ENCODE measurements at regions not wholly inside any gene's neighbourhood (a gene's known extent, or its start where the extent isn't known, plus 50 kb on each side); places are given as distances from the start of the nearest gene placed in this dataset.

GRCh38 chr2:155141418-155141817 lies 442.9 kb downstream of the KCNJ3 start:
- TF ChIP-seq CTCF (IDR thresholded peaks at IDR 0.05; ENCODE audit: insufficient read depth, low read length) = no peak
- DNase-seq (ENCODE audit: low read depth) = no peak
- no peak overlapping the region for H3K4me3 ChIP-seq (ENCODE audit: low read depth, low read length)

- DNase-seq (ENCODE audit: low read depth) = no peak
- no peak for TF ChIP-seq CTCF (IDR thresholded peaks at IDR 0.05; ENCODE audit: insufficient read depth, low read length)
- H3K4me3 ChIP-seq (ENCODE audit: low read depth, low read length) = no peak overlapping the region
Observed at GRCh38 chr2:155125585-155126230, 427.2 kb downstream of the KCNJ3 start.

- TF ChIP-seq CTCF (IDR thresholded peaks at IDR 0.05; ENCODE audit: insufficient read depth, low read length) = no peak
- no peak for DNase-seq (ENCODE audit: low read depth)
- no peak overlapping the region for H3K4me3 ChIP-seq (ENCODE audit: low read depth, low read length)
Observed at GRCh38 chr2:155115846-155116245, 417.4 kb downstream of the KCNJ3 start.

- DNase-seq (ENCODE audit: low read depth) = no peak
- H3K4me3 ChIP-seq (ENCODE audit: low read depth, low read length) = no peak overlapping the region
- TF ChIP-seq CTCF (IDR thresholded peaks at IDR 0.05; ENCODE audit: insufficient read depth, low read length) = no peak
Observed at GRCh38 chr2:155111070-155111469, 412.6 kb downstream of the KCNJ3 start.

GRCh38 chr2:155109527-155109926 lies 411.0 kb downstream of the KCNJ3 start:
- H3K4me3 ChIP-seq (ENCODE audit: low read depth, low read length) = no peak overlapping the region
- DNase-seq (ENCODE audit: low read depth) = no peak
- TF ChIP-seq CTCF (IDR thresholded peaks at IDR 0.05; ENCODE audit: insufficient read depth, low read length) = no peak

GRCh38 chr2:155100261-155100660 lies 401.8 kb downstream of the KCNJ3 start:
- no peak for DNase-seq (ENCODE audit: low read depth)
- no peak for TF ChIP-seq CTCF (IDR thresholded peaks at IDR 0.05; ENCODE audit: insufficient read depth, low read length)

GRCh38 chr2:155099784-155100183 lies 401.3 kb downstream of the KCNJ3 start:
- no peak for TF ChIP-seq CTCF (IDR thresholded peaks at IDR 0.05; ENCODE audit: insufficient read depth, low read length)
- no peak overlapping the region for H3K4me3 ChIP-seq (ENCODE audit: low read depth, low read length)
- no peak for DNase-seq (ENCODE audit: low read depth)

More at GRCh38 chr2:155100261-155100660, 401.8 kb downstream of the KCNJ3 start:
- no peak overlapping the region for H3K4me3 ChIP-seq (ENCODE audit: low read depth, low read length)
